GM12891 (cell line): ENCODE measurements at regions not wholly inside any gene's neighbourhood (a gene's known extent, or its start where the extent isn't known, plus 50 kb on each side); places are given as distances from the start of the nearest gene placed in this dataset.

Source experiments
- POLR2A ChIP-seq: IDR thresholded peaks from 2 replicates; pipeline ENCODE4 v1.6.1; 2011; ENCODE audit warnings: low read depth, low read length, control low read depth
- POLR2AphosphoS5 ChIP-seq: IDR thresholded peaks from 2 replicates; pipeline ENCODE4 v1.6.1; 2011; ENCODE audit warnings: low read depth, low read length, control low read depth
- POU2F2 ChIP-seq: IDR thresholded peaks from 2 replicates; pipeline ENCODE4 v1.6.1; 2011; ENCODE audit warnings: low read depth, mild to moderate bottlenecking, control low read depth, low read length, moderate library complexity

DNA sequence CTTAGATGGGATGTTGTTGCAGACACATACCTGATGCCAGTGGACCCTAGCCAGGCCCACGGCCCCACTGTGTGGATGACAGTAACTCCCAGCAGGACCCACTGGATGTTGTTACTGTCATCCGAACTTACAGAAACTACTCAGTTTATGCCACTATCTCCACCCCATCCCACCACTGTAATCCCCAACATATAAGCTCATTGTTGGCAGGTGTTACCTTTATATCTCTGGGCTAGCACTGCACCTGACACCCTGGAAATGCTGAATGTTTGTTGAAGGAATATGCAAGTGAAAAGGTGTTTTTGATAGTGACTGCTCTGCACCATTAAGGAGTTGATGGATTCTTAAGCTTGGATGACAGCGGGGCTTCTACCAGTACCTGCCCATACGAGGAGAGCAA, 133.5 kb upstream of the ASB18 start:
- TF ChIP-seq POLR2A (no peak), POLR2AphosphoS5 (no peak), POU2F2 (no peak)
